Endothelial cell (in vitro differentiated cells): ENCODE measurements at regions not wholly inside any gene's neighbourhood (a gene's known extent, or its start where the extent isn't known, plus 50 kb on each side); places are given as distances from the start of the nearest gene placed in this dataset.

Source experiments
- DNase-seq: peaks from one replicate; pipeline ENCODE4 v3.0.0; 2021; ENCODE audit warnings: low spot score
- H3K27ac Mint-ChIP-seq: one replicate; pipeline ENCODE4 v1.8.0; 2021; ENCODE audit warnings: mixed read lengths, inconsistent platforms; ENCODE audit not compliant: unreplicated experiment
- H3K27me3 Mint-ChIP-seq: one replicate; pipeline ENCODE4 v1.8.0; 2021; ENCODE audit warnings: mild to moderate bottlenecking, moderate library complexity, mixed read lengths, inconsistent platforms; ENCODE audit not compliant: unreplicated experiment
- H3K36me3 Mint-ChIP-seq: one replicate; pipeline ENCODE4 v1.8.0; 2021; ENCODE audit warnings: mild to moderate bottlenecking, low read depth, mixed read lengths, inconsistent platforms; ENCODE audit not compliant: unreplicated experiment
- H3K4me1 Mint-ChIP-seq: one replicate; pipeline ENCODE4 v1.8.0; 2021; ENCODE audit warnings: mild to moderate bottlenecking, mixed read lengths, inconsistent platforms; ENCODE audit not compliant: unreplicated experiment
- H3K4me3 Mint-ChIP-seq: one replicate; pipeline ENCODE4 v1.8.0; 2021; ENCODE audit warnings: mild to moderate bottlenecking, mixed read lengths, inconsistent platforms; ENCODE audit not compliant: unreplicated experiment
- H3K9me3 Mint-ChIP-seq: one replicate; pipeline ENCODE4 v1.8.0; 2021; ENCODE audit warnings: mixed read lengths, inconsistent platforms; ENCODE audit not compliant: unreplicated experiment
- CTCF ChIP-seq: fragments of 200-600 bp; sonication (generic); IDR thresholded peaks from one replicate; pipeline ENCODE4 v1.5.0; 2021; ENCODE audit warnings: antibody characterized with exemption; ENCODE audit not compliant: unreplicated experiment

GRCh38 chr6:47360388-47360787 lies 50.7 kb upstream of the TNFRSF21 start:
- TF ChIP-seq CTCF, result no peak
- Mint-ChIP-seq H3K27me3 (no peaks in the 10 kb centered on the region), H3K9me3 (no peaks in the 10 kb centered on the region)

GRCh38 chr6:47362857-47363461 lies 53.3 kb upstream of the TNFRSF21 start:
- TF ChIP-seq CTCF, result no peak
- no peaks in the 10 kb centered on the region for H3K9me3 Mint-ChIP-seq
- no peaks in the 10 kb centered on the region for H3K27me3 Mint-ChIP-seq
- no peaks in the 10 kb centered on the region for H3K36me3 Mint-ChIP-seq
- DNase-seq, result no peak
- no peak overlapping the region for H3K4me3 Mint-ChIP-seq
- H3K27ac Mint-ChIP-seq, result no peak overlapping the region
- no peaks in the 10 kb centered on the region for H3K4me1 Mint-ChIP-seq

More at GRCh38 chr6:47360388-47360787, 50.7 kb upstream of the TNFRSF21 start:
- H3K4me1 Mint-ChIP-seq, result no peaks in the 10 kb centered on the region
- no peak overlapping the region for H3K27ac Mint-ChIP-seq
- H3K4me3 Mint-ChIP-seq, result no peak overlapping the region
- no peaks in the 10 kb centered on the region for H3K36me3 Mint-ChIP-seq
- DNase-seq, result no peak

- no peak for DNase-seq
- no peaks in the 10 kb centered on the region for H3K4me1 Mint-ChIP-seq
- H3K27ac Mint-ChIP-seq, result no peak overlapping the region
- H3K36me3 Mint-ChIP-seq, result no peaks in the 10 kb centered on the region
- TF ChIP-seq CTCF, result no peak
- H3K4me3 Mint-ChIP-seq, result no peak overlapping the region
- H3K27me3 Mint-ChIP-seq, result no peaks in the 10 kb centered on the region
- H3K9me3 Mint-ChIP-seq, result no peaks in the 10 kb centered on the region
Observed at GRCh38 chr6:47363736-47364135, 54.0 kb upstream of the TNFRSF21 start.

GRCh38 chr6:47366335-47366890 lies 56.7 kb upstream of the TNFRSF21 start:
- H3K27ac Mint-ChIP-seq, result no peak overlapping the region
- no peaks in the 10 kb centered on the region for H3K4me1 Mint-ChIP-seq
- H3K36me3 Mint-ChIP-seq, result no peaks in the 10 kb centered on the region
- no peak overlapping the region for H3K4me3 Mint-ChIP-seq
- no peak for TF ChIP-seq CTCF
- H3K27me3 Mint-ChIP-seq, result no peaks in the 10 kb centered on the region
- DNase-seq, result no peak
- no peaks in the 10 kb centered on the region for H3K9me3 Mint-ChIP-seq

- Mint-ChIP-seq H3K4me3 (no peak overlapping the region), H3K27me3 (peaks cover 2% of the 10 kb centered on the region), H3K9me3 (no peaks in the 10 kb centered on the region), H3K36me3 (no peaks in the 10 kb centered on the region), H3K4me1 (peaks cover 3% of the 10 kb centered on the region), H3K27ac (no peak overlapping the region)
- TF ChIP-seq CTCF, result no peak
- DNase-seq, result no peak
Observed at GRCh38 chr6:47371139-47371869, 61.6 kb upstream of the TNFRSF21 start.
